Fibroblast of skin of scalp (primary cell): ENCODE measurements at regions not wholly inside any gene's neighbourhood (a gene's known extent, or its start where the extent isn't known, plus 50 kb on each side); places are given as distances from the start of the nearest gene placed in this dataset.
A peak's percentile ranks its signal among the peaks of the same experiment; 100 is the strongest.

ENCODE experiments used
- DNase-seq: peaks from one replicate; pipeline ENCODE4 v3.0.0-alpha.2; 2013

DNA sequence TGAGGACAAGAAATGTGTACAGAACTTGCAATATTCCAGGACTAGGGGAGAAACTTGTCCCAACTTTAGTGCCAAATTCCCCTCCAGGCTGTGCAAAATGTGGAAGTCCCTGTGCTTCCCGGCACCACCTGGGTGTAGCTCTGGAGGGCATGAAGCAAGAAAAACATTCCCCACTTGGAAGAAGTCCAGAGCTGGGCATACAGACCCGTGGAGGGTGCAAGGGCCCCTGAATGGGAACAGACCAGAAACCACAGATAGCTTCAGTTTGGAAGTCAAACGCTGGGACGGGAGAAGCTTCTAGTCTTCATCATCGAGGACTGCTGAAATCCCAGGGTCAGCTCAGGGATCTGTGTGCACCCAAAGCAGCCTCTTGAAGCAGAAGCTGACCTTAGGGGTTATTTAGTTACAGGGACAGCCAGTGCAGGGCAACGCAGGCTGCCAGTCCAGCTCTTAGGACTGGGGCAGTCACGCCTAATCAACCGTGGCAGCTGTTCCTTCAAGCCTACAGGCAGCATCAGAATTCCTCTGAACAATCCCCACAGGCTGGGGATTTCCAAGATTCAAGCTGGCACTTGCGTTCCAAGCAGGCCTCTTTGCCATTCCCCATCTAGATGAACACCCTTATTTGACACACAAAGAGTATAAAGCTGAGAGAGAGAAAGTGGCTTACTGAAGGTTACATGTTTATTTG, 269.4 kb downstream of the LOXHD1 start:
- DNase-seq, result no peak

DNA sequence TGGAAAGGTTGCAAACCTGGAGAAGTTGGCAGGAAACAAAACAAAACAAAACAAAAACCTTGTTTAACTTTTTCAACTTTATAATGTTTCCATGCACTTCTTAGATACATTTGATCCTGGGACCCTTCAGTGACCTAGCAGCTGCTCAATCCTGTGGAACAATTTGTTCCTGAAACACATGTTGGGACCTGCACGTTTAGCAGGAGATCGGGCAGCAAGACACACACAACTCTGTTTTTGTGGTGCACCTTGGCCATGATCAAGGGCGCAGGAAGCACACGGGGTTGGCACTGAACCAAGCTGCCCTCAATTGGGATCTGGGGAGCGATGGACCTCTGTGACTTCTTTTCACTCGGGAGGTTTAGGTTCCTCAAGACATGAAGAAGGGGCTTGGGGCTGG, 268.7 kb downstream of the LOXHD1 start:
- DNase-seq, result no peak

GRCh38 chr18:46392576-46392975, 264.4 kb downstream of the LOXHD1 start:
- no peak for DNase-seq

GRCh38 chr18:46393230-46393629, 263.8 kb downstream of the LOXHD1 start:
- no peak for DNase-seq

- no peak for DNase-seq
Measured at GRCh38 chr18:46393961-46394360, 263.1 kb downstream of the LOXHD1 start.

DNA sequence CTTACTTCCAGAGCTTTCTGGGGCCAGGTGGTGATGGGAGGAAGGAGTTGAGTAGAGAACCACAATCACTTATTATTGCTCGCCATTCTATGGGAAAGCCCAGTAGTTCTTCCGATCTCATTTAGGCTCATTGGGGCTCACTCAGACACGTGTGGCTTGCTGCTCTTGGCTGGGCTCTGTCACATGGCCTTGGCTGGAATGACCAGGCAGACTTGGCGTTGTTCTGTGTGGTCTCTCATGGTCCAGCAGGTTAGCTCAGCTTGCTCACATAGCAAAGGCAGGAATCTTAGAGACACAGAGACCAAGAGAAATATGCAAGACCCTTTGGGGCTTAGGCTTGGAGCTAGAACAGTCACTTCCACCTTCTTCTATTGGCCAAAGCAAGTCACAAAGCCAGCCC, 261.2 kb downstream of the LOXHD1 start:
- no peak for DNase-seq

DNA sequence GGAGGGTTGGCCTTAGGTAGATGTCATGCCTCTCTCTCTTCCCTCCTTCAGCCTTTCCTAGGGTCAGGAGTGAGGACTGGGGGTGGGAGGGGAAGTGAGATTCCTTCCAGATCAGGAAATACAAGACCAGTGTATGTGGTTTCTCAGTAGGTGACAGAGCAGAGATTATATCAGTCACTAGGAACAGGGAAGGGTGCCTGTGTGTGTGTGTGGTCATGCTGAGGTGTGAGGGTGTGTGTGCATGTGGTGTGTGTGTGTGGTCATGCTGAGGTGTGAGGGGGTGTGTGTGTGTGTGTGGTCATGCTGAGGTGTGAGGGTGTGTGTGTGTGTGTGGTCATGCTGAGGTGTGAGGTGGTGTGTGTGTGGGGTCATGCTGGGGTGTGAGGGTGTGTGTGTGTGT, 259.8 kb downstream of the LOXHD1 start:
- no peak for DNase-seq

- no peak for DNase-seq
Measured at GRCh38 chr18:46398005-46398404, 259.0 kb downstream of the LOXHD1 start.

GRCh38 chr18:46398625-46399024, 258.4 kb downstream of the LOXHD1 start:
- no peak for DNase-seq

DNA sequence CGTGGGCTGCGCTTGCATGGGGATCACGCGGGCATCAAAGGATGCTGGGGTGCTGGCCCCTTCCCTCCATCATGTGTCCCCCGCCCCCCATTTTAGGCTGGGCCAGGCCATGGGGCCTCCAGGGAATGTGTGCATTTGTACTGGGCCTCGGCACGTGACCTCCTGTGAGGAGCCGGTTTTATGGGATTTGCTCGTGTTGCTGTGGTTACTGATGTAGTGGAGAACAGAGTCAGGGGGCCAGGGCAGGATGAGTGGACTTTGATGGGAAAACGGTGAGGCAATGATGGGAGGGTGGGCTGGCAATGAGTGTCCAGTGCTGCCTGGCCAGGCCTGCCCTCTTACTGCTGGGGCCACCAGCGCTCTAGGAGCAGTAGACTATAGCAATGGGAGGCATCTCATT, 257.7 kb downstream of the LOXHD1 start:
- no peak for DNase-seq

- DNase-seq, result no peak
Measured at GRCh38 chr18:46400449-46400848, 256.6 kb downstream of the LOXHD1 start.

- no peak for DNase-seq
Measured at GRCh38 chr18:46401486-46402070, 255.4 kb downstream of the LOXHD1 start.

- DNase-seq, result peak; percentile 69
Measured at GRCh38 chr18:46402396-46402795, 254.6 kb downstream of the LOXHD1 start.

DNA sequence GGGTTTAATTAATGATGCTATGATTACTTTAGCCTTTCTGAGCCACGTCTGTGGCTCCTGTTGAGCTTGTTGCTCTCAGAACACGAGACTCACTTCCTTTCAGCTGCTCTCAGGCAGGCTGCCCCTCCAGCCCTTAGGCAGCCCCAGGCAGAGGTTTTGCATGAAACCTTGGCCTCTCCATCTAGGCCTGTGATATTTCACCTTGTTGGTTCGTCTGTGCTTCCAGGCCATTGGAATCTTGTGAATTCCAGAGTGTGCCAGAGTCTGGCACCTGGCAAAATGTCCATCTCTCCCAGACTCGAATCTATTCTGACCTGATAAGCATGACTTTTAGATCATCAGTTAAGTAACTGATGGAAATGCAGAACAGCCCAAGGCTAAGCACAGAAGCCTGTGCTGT, 254.1 kb downstream of the LOXHD1 start:
- DNase-seq, result no peak

- DNase-seq, result no peak
Measured at GRCh38 chr18:46405832-46406538, 251.0 kb downstream of the LOXHD1 start.

DNA sequence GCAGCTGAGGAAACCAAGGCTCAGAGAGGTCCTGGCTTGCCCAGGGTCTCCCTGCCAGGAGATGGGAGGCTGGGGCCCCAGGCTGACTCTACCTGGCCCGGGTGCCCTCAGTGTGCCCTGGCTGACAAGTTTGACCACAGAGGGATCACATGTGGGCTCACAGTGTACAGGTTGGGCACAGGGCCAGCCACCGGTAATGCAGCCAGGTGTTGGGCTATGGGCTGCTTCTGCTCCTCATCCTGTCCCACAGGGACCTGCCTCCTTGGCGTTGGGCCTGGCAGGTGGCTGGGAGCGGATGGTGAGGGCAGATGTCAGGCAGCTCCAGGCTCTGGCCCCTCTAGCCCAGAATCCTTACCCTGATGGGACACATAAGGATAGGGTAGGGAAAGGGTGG, 250.5 kb downstream of the LOXHD1 start:
- no peak for DNase-seq

GRCh38 chr18:46407486-46408166, 249.4 kb downstream of the LOXHD1 start:
- DNase-seq, result peak; percentile 53

DNA sequence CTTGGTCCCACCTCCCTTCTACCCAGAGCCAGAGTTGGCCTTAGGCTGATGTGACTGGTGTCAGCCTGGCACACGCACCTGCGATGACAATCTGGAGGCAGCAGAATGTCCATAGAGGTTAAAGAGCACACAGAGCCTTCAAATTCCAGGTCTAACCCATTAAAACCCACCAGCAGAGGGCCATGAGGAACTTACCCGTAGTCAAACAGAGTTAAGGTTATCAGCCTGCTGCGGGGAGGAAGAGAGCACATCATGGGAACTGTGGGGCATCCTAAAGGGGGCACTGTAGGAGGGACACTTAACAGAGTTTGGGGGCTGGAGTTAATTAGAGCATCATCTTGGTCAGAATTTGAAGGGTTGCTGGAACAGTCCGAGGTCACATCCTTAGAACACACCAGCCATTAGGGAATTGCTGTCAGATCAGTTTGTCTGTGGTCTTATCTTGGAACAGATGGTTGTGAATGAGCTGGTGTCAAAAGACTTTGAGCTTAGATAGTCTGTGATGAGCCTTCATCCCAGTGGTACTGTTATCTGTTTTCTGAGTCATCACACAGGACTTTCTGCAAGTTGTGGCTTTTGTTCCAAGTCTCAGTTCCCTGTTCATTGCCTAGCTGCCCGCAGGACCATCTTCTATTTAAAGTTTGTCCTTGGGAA, 248.6 kb downstream of the LOXHD1 start:
- no peak for DNase-seq

- no peak for DNase-seq
Measured at GRCh38 chr18:46411191-46411828, 245.7 kb downstream of the LOXHD1 start.

DNA sequence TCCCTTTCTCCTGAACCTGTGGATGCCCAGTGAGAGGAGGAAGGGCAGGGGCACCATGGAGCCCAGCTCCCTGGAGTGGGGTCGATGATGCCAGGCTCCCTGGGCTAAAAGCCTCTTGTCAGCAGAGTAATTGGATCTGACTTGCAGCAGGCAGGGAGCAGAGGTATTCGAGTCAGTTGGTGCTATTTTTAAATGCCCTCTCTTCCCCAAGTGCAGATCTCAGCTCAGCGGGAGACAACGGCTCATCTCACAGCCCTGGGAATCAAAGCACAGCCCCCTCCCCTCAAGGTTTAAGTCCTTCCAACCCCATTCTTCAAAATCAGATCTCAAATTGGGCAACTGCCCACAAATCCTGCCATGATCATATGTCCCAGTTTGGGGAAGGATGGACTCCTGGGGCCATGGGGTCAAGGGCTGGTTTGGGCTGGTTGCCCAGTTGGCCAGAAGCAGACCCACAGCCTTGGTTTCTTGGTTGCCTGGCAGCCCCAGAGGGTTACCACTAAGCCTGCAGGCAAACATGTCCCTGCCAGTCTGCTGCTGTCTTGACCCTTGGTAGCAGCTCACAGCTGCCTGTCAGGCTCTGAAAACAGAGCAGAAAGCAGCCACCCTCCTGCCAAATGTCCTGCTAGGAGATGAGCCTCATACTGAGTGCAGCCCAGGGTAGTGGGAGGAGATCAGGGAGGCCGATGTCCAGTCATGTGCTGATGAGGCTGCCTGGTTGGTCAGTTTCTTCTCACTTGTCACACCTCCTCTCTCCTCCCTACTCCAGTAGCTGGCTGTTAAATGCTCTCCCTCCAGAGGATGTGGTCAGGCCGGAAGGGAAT, 244.9 kb downstream of the LOXHD1 start:
- peak; percentile 42 for DNase-seq

- peak; percentile 27 for DNase-seq
Measured at GRCh38 chr18:46412916-46413315, 244.1 kb downstream of the LOXHD1 start.
